ENCODE measurements at regions not wholly inside any gene's neighbourhood (a gene's known extent, or its start where the extent isn't known, plus 50 kb on each side); places are given as distances from the start of the nearest gene placed in this dataset.

- H3K27me3 ChIP-seq (ENCODE audit: insufficient read depth, low read length): no peaks in the 10 kb centered on the region
- H2BK120ac ChIP-seq (ENCODE audit: insufficient read depth, low read length, poor library complexity): no peak overlapping the region
- no peaks in the 10 kb centered on the region for H3K79me2 ChIP-seq (ENCODE audit: control insufficient read depth, insufficient read depth, low read length, poor library complexity)
- H3K36me3 ChIP-seq (ENCODE audit: control insufficient read depth in 1 of 2, insufficient read depth in 2 of 2, low read length in 2 of 2): no peaks in the 10 kb centered on the region
- H2BK5ac ChIP-seq (ENCODE audit: low read depth, low read length, poor library complexity): no peak overlapping the region
- no peak overlapping the region for H2AFZ ChIP-seq (ENCODE audit: insufficient read depth, low read length, poor library complexity)
- no peak overlapping the region for H4K12ac ChIP-seq (ENCODE audit: low read depth, low read length)
- H3K18ac ChIP-seq (ENCODE audit: low read length): no peak overlapping the region
- H3K4me3 ChIP-seq (ENCODE audit: low read depth, low read length): no peak overlapping the region
- no peaks in the 10 kb centered on the region for H3K4me1 ChIP-seq (ENCODE audit: control insufficient read depth in 1 of 2, insufficient read depth in 2 of 2, low read length in 2 of 2)
- H4K91ac ChIP-seq (ENCODE audit: low read depth, low read length): no peak overlapping the region
- H3K79me1 ChIP-seq (ENCODE audit: low read length): no peaks in the 10 kb centered on the region
- H3K27ac ChIP-seq (ENCODE audit: low read depth, low read length): no peak overlapping the region
- no peak overlapping the region for H2BK12ac ChIP-seq (ENCODE audit: low read length)
- H3K4me2 ChIP-seq (ENCODE audit: low read length): no peak overlapping the region
- H2AK5ac ChIP-seq (ENCODE audit: low read length): no peak overlapping the region
- no CpG with 5 or more reads among the region's 2 CpGs for WGBS (ENCODE audit: extremely low coverage, insufficient coverage, insufficient read length)
- H3K23ac ChIP-seq (ENCODE audit: low read length): no peak overlapping the region
- no peaks in the 10 kb centered on the region for H3K9me3 ChIP-seq (ENCODE audit: insufficient read depth, low read depth, low read length)
- no peak overlapping the region for H3K4ac ChIP-seq (ENCODE audit: low read depth, low read length)
- DNase-seq: no peak
- no peak overlapping the region for H4K8ac ChIP-seq (ENCODE audit: low read depth, low read length)
- no peak overlapping the region for H3K14ac ChIP-seq (ENCODE audit: low read length)
- no peak overlapping the region for H3K9ac ChIP-seq (ENCODE audit: low read length)
Measured at GRCh38 chr1:221159608-221160007, 280.4 kb downstream of the HLX start.

- no peak overlapping the region for H4K91ac ChIP-seq (ENCODE audit: low read depth, low read length)
- H2AK5ac ChIP-seq (ENCODE audit: low read length): no peak overlapping the region
- no peak overlapping the region for H4K8ac ChIP-seq (ENCODE audit: low read depth, low read length)
- no peak overlapping the region for H3K27ac ChIP-seq (ENCODE audit: low read depth, low read length)
- no peak overlapping the region for H3K14ac ChIP-seq (ENCODE audit: low read length)
- no peak overlapping the region for H4K12ac ChIP-seq (ENCODE audit: low read depth, low read length)
- peak in 1 of 2 donors; percentile 14 for DNase-seq
- H3K18ac ChIP-seq (ENCODE audit: low read length): no peak overlapping the region
- no peak overlapping the region for H3K4ac ChIP-seq (ENCODE audit: low read depth, low read length)
- no peak overlapping the region for H3K23ac ChIP-seq (ENCODE audit: low read length)
- H3K4me1 ChIP-seq (ENCODE audit: control insufficient read depth in 1 of 2, insufficient read depth in 2 of 2, low read length in 2 of 2): no peaks in the 10 kb centered on the region
- no peaks in the 10 kb centered on the region for H3K27me3 ChIP-seq (ENCODE audit: insufficient read depth, low read length)
- H3K4me2 ChIP-seq (ENCODE audit: low read length): no peak overlapping the region
- no peak overlapping the region for H3K9ac ChIP-seq (ENCODE audit: low read length)
- no peaks in the 10 kb centered on the region for H3K79me2 ChIP-seq (ENCODE audit: control insufficient read depth, insufficient read depth, low read length, poor library complexity)
- no peak overlapping the region for H2BK12ac ChIP-seq (ENCODE audit: low read length)
- no CpG with 5 or more reads among the region's 1 CpG for WGBS (ENCODE audit: extremely low coverage, insufficient coverage, insufficient read length)
- H2BK120ac ChIP-seq (ENCODE audit: insufficient read depth, low read length, poor library complexity): no peak overlapping the region
- H2AFZ ChIP-seq (ENCODE audit: insufficient read depth, low read length, poor library complexity): no peak overlapping the region
- no peaks in the 10 kb centered on the region for H3K79me1 ChIP-seq (ENCODE audit: low read length)
- no peaks in the 10 kb centered on the region for H3K9me3 ChIP-seq (ENCODE audit: insufficient read depth, low read depth, low read length)
- H3K4me3 ChIP-seq (ENCODE audit: low read depth, low read length): no peak overlapping the region
- H2BK5ac ChIP-seq (ENCODE audit: low read depth, low read length, poor library complexity): no peak overlapping the region
- H3K36me3 ChIP-seq (ENCODE audit: control insufficient read depth in 1 of 2, insufficient read depth in 2 of 2, low read length in 2 of 2): no peaks in the 10 kb centered on the region
Measured at GRCh38 chr1:221161571-221162041, 282.4 kb downstream of the HLX start.

GRCh38 chr1:221162352-221162751 lies 283.1 kb downstream of the HLX start:
- no peaks in the 10 kb centered on the region for H3K79me2 ChIP-seq (ENCODE audit: control insufficient read depth, insufficient read depth, low read length, poor library complexity)
- WGBS (ENCODE audit: extremely low coverage, insufficient coverage, insufficient read length): no CpG with 5 or more reads among the region's 2 CpGs
- H3K4me1 ChIP-seq (ENCODE audit: control insufficient read depth in 1 of 2, insufficient read depth in 2 of 2, low read length in 2 of 2): no peaks in the 10 kb centered on the region
- H4K91ac ChIP-seq (ENCODE audit: low read depth, low read length): no peak overlapping the region
- H3K9ac ChIP-seq (ENCODE audit: low read length): no peak overlapping the region
- no peak overlapping the region for H3K18ac ChIP-seq (ENCODE audit: low read length)
- no peaks in the 10 kb centered on the region for H3K36me3 ChIP-seq (ENCODE audit: control insufficient read depth in 1 of 2, insufficient read depth in 2 of 2, low read length in 2 of 2)
- H2AFZ ChIP-seq (ENCODE audit: insufficient read depth, low read length, poor library complexity): no peak overlapping the region
- H3K79me1 ChIP-seq (ENCODE audit: low read length): no peaks in the 10 kb centered on the region
- H3K27ac ChIP-seq (ENCODE audit: low read depth, low read length): no peak overlapping the region
- no peak overlapping the region for H3K4me2 ChIP-seq (ENCODE audit: low read length)
- H3K23ac ChIP-seq (ENCODE audit: low read length): no peak overlapping the region
- no peaks in the 10 kb centered on the region for H3K27me3 ChIP-seq (ENCODE audit: insufficient read depth, low read length)
- no peak overlapping the region for H4K8ac ChIP-seq (ENCODE audit: low read depth, low read length)
- no peak overlapping the region for H4K12ac ChIP-seq (ENCODE audit: low read depth, low read length)
- no peak overlapping the region for H2AK5ac ChIP-seq (ENCODE audit: low read length)
- no peak overlapping the region for H2BK12ac ChIP-seq (ENCODE audit: low read length)
- H3K14ac ChIP-seq (ENCODE audit: low read length): no peak overlapping the region
- no peak overlapping the region for H3K4ac ChIP-seq (ENCODE audit: low read depth, low read length)
- no peak overlapping the region for H2BK5ac ChIP-seq (ENCODE audit: low read depth, low read length, poor library complexity)
- no peak for DNase-seq
- H3K4me3 ChIP-seq (ENCODE audit: low read depth, low read length): no peak overlapping the region
- no peak overlapping the region for H2BK120ac ChIP-seq (ENCODE audit: insufficient read depth, low read length, poor library complexity)
- no peaks in the 10 kb centered on the region for H3K9me3 ChIP-seq (ENCODE audit: insufficient read depth, low read depth, low read length)

- Histone ChIP-seq H3K4me2 (ENCODE audit: low read length) (no peak overlapping the region), H3K36me3 (ENCODE audit: control insufficient read depth in 1 of 2, insufficient read depth in 2 of 2, low read length in 2 of 2) (no peaks in the 10 kb centered on the region), H4K12ac (ENCODE audit: low read depth, low read length) (no peak overlapping the region), H3K4ac (ENCODE audit: low read depth, low read length) (no peak overlapping the region), H3K14ac (ENCODE audit: low read length) (no peak overlapping the region), H3K4me3 (ENCODE audit: low read depth, low read length) (no peak overlapping the region), H4K8ac (ENCODE audit: low read depth, low read length) (no peak overlapping the region), H3K18ac (ENCODE audit: low read length) (no peak overlapping the region), H4K91ac (ENCODE audit: low read depth, low read length) (no peak overlapping the region), H3K23ac (ENCODE audit: low read length) (no peak overlapping the region), H3K27ac (ENCODE audit: low read depth, low read length) (no peak overlapping the region), H3K4me1 (ENCODE audit: control insufficient read depth in 1 of 2, insufficient read depth in 2 of 2, low read length in 2 of 2) (no peaks in the 10 kb centered on the region), H2BK5ac (ENCODE audit: low read depth, low read length, poor library complexity) (no peak overlapping the region), H2BK12ac (ENCODE audit: low read length) (no peak overlapping the region), H3K9ac (ENCODE audit: low read length) (no peak overlapping the region), H2AFZ (ENCODE audit: insufficient read depth, low read length, poor library complexity) (no peak overlapping the region), H3K79me2 (ENCODE audit: control insufficient read depth, insufficient read depth, low read length, poor library complexity) (no peaks in the 10 kb centered on the region), H3K9me3 (ENCODE audit: insufficient read depth, low read depth, low read length) (no peaks in the 10 kb centered on the region), H3K27me3 (ENCODE audit: insufficient read depth, low read length) (no peaks in the 10 kb centered on the region), H2BK120ac (ENCODE audit: insufficient read depth, low read length, poor library complexity) (no peak overlapping the region), H3K79me1 (ENCODE audit: low read length) (no peaks in the 10 kb centered on the region), H2AK5ac (ENCODE audit: low read length) (no peak overlapping the region)
- no CpG with 5 or more reads among the region's 2 CpGs for WGBS (ENCODE audit: extremely low coverage, insufficient coverage, insufficient read length)
- DNase-seq: no peak
Measured at GRCh38 chr1:221162939-221163338, 283.7 kb downstream of the HLX start.

Data from trophoblast cell (in vitro differentiated cells and primary cell).